ENCODE measurements at regions not wholly inside any gene's neighbourhood (a gene's known extent, or its start where the extent isn't known, plus 50 kb on each side); places are given as distances from the start of the nearest gene placed in this dataset.

DNA sequence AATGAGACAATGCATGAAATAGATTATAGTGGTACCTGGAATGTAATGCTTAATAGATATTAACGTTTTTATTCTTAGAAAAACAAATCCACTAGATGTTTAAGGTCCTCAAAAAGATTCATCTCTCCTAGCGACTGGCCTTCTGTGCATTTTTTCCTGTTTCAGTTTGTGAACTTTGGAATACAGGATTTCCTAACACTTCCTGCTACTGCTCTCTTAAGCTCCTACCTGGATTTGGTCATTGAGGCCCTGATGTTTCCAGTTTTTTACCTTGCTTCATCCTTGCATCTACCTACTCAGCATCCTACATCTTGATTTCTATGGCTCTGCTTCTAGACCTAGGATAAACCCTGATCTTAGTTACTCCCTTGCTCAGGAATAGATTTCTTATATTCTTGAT is 188.4 kb downstream of the ABCC12 start:
- no peaks in the 10 kb centered on the region for H3K27me3 ChIP-seq (ENCODE audit: control insufficient read depth, insufficient read depth, low read length, poor library complexity, severe bottlenecking)
- WGBS, 2 experiments (ENCODE audit: insufficient coverage in 1 of 2, insufficient read length in 1 of 2): 82 to 90% methylated on average over 2 of the region's 2 CpGs
- no peak overlapping the region for H3K27ac ChIP-seq (ENCODE audit: low read depth, low read length)
- TF ChIP-seq, protein P1, sequence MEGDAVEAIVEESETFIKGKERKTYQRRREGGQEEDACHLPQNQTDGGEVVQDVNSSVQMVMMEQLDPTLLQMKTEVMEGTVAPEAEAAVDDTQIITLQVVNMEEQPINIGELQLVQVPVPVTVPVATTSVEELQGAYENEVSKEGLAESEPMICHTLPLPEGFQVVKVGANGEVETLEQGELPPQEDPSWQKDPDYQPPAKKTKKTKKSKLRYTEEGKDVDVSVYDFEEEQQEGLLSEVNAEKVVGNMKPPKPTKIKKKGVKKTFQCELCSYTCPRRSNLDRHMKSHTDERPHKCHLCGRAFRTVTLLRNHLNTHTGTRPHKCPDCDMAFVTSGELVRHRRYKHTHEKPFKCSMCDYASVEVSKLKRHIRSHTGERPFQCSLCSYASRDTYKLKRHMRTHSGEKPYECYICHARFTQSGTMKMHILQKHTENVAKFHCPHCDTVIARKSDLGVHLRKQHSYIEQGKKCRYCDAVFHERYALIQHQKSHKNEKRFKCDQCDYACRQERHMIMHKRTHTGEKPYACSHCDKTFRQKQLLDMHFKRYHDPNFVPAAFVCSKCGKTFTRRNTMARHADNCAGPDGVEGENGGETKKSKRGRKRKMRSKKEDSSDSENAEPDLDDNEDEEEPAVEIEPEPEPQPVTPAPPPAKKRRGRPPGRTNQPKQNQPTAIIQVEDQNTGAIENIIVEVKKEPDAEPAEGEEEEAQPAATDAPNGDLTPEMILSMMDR (conservative IDR thresholded peaks at IDR 0.05): no peak
- Mint-ChIP-seq H3K4me3 (no peak overlapping the region), H3K27ac (no peak overlapping the region), H3K36me3 (ENCODE audit: low read depth) (no peaks in the 10 kb centered on the region), H3K27me3 (ENCODE audit: insufficient read depth) (no peaks in the 10 kb centered on the region), H3K4me1 (peaks cover 10% of the 10 kb centered on the region), H3K9me3 (no peaks in the 10 kb centered on the region)
- H3K4me1 ChIP-seq (ENCODE audit: control insufficient read depth, insufficient read depth, low read length): peaks cover 3% of the 10 kb centered on the region
- no peaks in the 10 kb centered on the region for H3K36me3 ChIP-seq (ENCODE audit: control insufficient read depth, insufficient read depth, low read length)
- no peaks in the 10 kb centered on the region for H3K9me3 ChIP-seq (ENCODE audit: control insufficient read depth, low read length)
- H3K4me3 ChIP-seq (ENCODE audit: low read length): no peak overlapping the region
- no peak overlapping the region for H3K9ac ChIP-seq (ENCODE audit: extremely low read depth, low read length, poor library complexity, severe bottlenecking)
- no peak for DNase-seq

DNA sequence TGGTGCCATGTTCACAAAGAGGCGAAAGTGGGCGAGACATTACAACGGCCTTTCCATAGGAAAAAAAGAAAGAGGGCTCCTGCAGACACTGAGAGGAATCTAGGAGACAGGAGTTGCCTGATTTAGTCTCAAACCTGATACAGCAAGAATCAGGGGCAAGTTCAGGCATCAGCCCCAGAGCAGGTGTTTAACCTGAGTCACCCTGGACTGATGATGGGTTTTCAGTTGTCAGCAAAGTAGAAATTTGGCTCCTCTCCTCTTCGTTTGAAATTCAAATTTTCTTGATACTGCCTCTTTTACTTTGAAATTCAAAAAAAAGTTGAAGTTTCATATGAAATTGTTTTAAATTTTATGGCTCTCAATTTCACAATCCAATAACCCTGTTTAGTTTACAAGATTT is 189.5 kb downstream of the ABCC12 start:
- Mint-ChIP-seq H3K4me1 (peaks cover 10% of the 10 kb centered on the region), H3K36me3 (ENCODE audit: low read depth) (no peaks in the 10 kb centered on the region), H3K9me3 (no peaks in the 10 kb centered on the region), H3K4me3 (no peak overlapping the region), H3K27me3 (ENCODE audit: insufficient read depth) (no peaks in the 10 kb centered on the region), H3K27ac (no peak overlapping the region)
- Histone ChIP-seq H3K9me3 (ENCODE audit: control insufficient read depth, low read length) (no peaks in the 10 kb centered on the region), H3K36me3 (ENCODE audit: control insufficient read depth, insufficient read depth, low read length) (no peaks in the 10 kb centered on the region), H3K27me3 (ENCODE audit: control insufficient read depth, insufficient read depth, low read length, poor library complexity, severe bottlenecking) (no peaks in the 10 kb centered on the region), H3K9ac (ENCODE audit: extremely low read depth, low read length, poor library complexity, severe bottlenecking) (no peak overlapping the region), H3K4me3 (ENCODE audit: low read length) (no peak overlapping the region), H3K4me1 (ENCODE audit: control insufficient read depth, insufficient read depth, low read length) (peaks cover 3% of the 10 kb centered on the region), H3K27ac (ENCODE audit: low read depth, low read length) (no peak overlapping the region)
- TF ChIP-seq, protein P1 (conservative IDR thresholded peaks at IDR 0.05): no peak
- DNase-seq: peak; percentile 13
- 84 to 85% methylated on average over 4 of the region's 4 CpGs for WGBS, 2 experiments (ENCODE audit: insufficient coverage in 1 of 2, insufficient read length in 1 of 2)

DNA sequence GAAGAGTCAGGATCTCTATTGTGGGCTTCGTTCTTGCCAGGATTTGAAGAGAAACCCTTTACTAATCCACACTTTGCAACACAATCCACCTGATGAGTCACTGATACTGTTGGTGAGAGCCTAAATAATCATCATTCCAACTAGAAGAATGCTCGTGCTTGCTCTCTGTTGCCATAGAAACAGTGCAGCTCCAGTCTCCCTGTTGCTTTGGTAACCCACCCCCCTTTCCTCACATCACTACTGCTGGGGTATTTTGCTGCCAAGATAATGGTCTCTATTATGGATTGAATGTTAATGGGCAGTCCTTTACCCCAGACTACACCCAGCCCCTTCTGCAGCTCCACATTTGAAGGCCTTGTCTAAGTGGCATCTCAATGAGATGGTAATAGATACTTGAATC is 190.4 kb downstream of the ABCC12 start:
- H3K27me3 Mint-ChIP-seq (ENCODE audit: insufficient read depth): no peaks in the 10 kb centered on the region
- peak; percentile 75 for DNase-seq
- peaks cover 10% of the 10 kb centered on the region for H3K4me1 Mint-ChIP-seq
- no peaks in the 10 kb centered on the region for H3K36me3 Mint-ChIP-seq (ENCODE audit: low read depth)
- H3K9me3 Mint-ChIP-seq: no peaks in the 10 kb centered on the region
- Histone ChIP-seq H3K9me3 (ENCODE audit: control insufficient read depth, low read length) (no peaks in the 10 kb centered on the region), H3K27me3 (ENCODE audit: control insufficient read depth, insufficient read depth, low read length, poor library complexity, severe bottlenecking) (no peaks in the 10 kb centered on the region), H3K4me3 (ENCODE audit: low read length) (no peak overlapping the region), H3K9ac (ENCODE audit: extremely low read depth, low read length, poor library complexity, severe bottlenecking) (no peak overlapping the region), H3K4me1 (ENCODE audit: control insufficient read depth, insufficient read depth, low read length) (peaks cover 10% of the 10 kb centered on the region), H3K27ac (ENCODE audit: low read depth, low read length) (peak overlapping the region; percentile 50), H3K36me3 (ENCODE audit: control insufficient read depth, insufficient read depth, low read length) (no peaks in the 10 kb centered on the region)
- WGBS, 2 experiments (ENCODE audit: insufficient coverage in 1 of 2, insufficient read length in 1 of 2): 15 to 18% methylated on average over 2 of the region's 2 CpGs
- TF ChIP-seq, protein P1 (conservative IDR thresholded peaks at IDR 0.05): no peak
- no peak overlapping the region for H3K4me3 Mint-ChIP-seq
- no peak overlapping the region for H3K27ac Mint-ChIP-seq

All from endodermal cell (in vitro differentiated cells).